GM23248 (cell line): ENCODE measurements at regions not wholly inside any gene's neighbourhood (a gene's known extent, or its start where the extent isn't known, plus 50 kb on each side); places are given as distances from the start of the nearest gene placed in this dataset.

ENCODE experiments used
- EZH2 ChIP-seq: fragments of 200-600 bp; sonication (generic); IDR thresholded peaks from 2 replicates; pipeline ENCODE4 v1.6.1; 2018; ENCODE audit warnings: antibody characterized with exemption, mild to moderate bottlenecking; ENCODE audit not compliant: insufficient read depth, poor library complexity, severe bottlenecking
- EZH2phosphoT487 ChIP-seq: fragments of 200-600 bp; sonication (generic); IDR thresholded peaks from 2 replicates; pipeline ENCODE4 v1.6.1; 2018; ENCODE audit warnings: antibody characterized with exemption, moderate library complexity, mild to moderate bottlenecking, low read depth; ENCODE audit not compliant: insufficient read depth

GRCh38 chr9:126183266-126183665 lies 143.4 kb upstream of the MVB12B start:
- TF ChIP-seq EZH2phosphoT487 (no peak), EZH2 (no peak)
